Renal cortex interstitium (tissue), 11 donors: ENCODE measurements at regions not wholly inside any gene's neighbourhood (a gene's known extent, or its start where the extent isn't known, plus 50 kb on each side); places are given as distances from the start of the nearest gene placed in this dataset.
"Not testable (repeated sequence)": the region's sequence is repeated elsewhere in the genome, so short reads cannot be mapped to it uniquely, and the experiment has no call there.

ENCODE experiments used
- DNase-seq, 11 donors: peaks; one replicate each; pipeline ENCODE4 v3.0.0-alpha.2; 2013; ENCODE audit warnings: low read depth in 9 of 11, low spot score in 4 of 11; ENCODE audit errors: extremely low read depth in 1 of 11

GRCh38 chr15:87698467-87698866, 558.1 kb downstream of the NTRK3 start:
- DNase-seq: not testable (repeated sequence)

- no peak for DNase-seq
Observed at GRCh38 chr15:87689716-87690115, 566.8 kb downstream of the NTRK3 start.

GRCh38 chr15:87687523-87687870, 569.0 kb downstream of the NTRK3 start:
- DNase-seq: no peak

GRCh38 chr15:87686841-87687522, 569.6 kb downstream of the NTRK3 start:
- DNase-seq: no peak

- DNase-seq: no peak
Observed at GRCh38 chr15:87686339-87686738, 570.2 kb downstream of the NTRK3 start.

GRCh38 chr15:87682527-87682926, 574.0 kb downstream of the NTRK3 start:
- no peak for DNase-seq

GRCh38 chr15:87681104-87681503, 575.4 kb downstream of the NTRK3 start:
- DNase-seq: no peak

- DNase-seq: no peak
Observed at GRCh38 chr15:87680208-87680607, 576.3 kb downstream of the NTRK3 start.

- no peak for DNase-seq
Observed at GRCh38 chr15:87675271-87675670, 581.3 kb downstream of the NTRK3 start.

GRCh38 chr15:87672309-87673288, 583.9 kb downstream of the NTRK3 start:
- DNase-seq: no peak

- no peak for DNase-seq
Observed at GRCh38 chr15:87671289-87671688, 585.2 kb downstream of the NTRK3 start.

- DNase-seq: no peak
Observed at GRCh38 chr15:87669846-87670245, 586.7 kb downstream of the NTRK3 start.

- not testable (repeated sequence) for DNase-seq
Observed at GRCh38 chr15:87668768-87669564, 587.6 kb downstream of the NTRK3 start.

GRCh38 chr15:87667643-87668042, 588.9 kb downstream of the NTRK3 start:
- no peak for DNase-seq

GRCh38 chr15:87662575-87662974, 594.0 kb downstream of the NTRK3 start:
- DNase-seq: no peak

GRCh38 chr15:87661454-87662355, 594.8 kb downstream of the NTRK3 start:
- DNase-seq: peak in 2 of 11 donors; percentile 9 to 18

- DNase-seq: peak in 2 of 11 donors; percentile 10 to 27
Observed at GRCh38 chr15:87660251-87661129, 596.0 kb downstream of the NTRK3 start.

- no peak for DNase-seq
Observed at GRCh38 chr15:87656372-87656771, 600.2 kb downstream of the NTRK3 start.
